ENCODE measurements at regions not wholly inside any gene's neighbourhood (a gene's known extent, or its start where the extent isn't known, plus 50 kb on each side); places are given as distances from the start of the nearest gene placed in this dataset.

GRCh38 chr11:71101606-71102005 lies 150.8 kb downstream of the SHANK2 start:
- H3K4me1 ChIP-seq: no peaks in the 10 kb centered on the region
- no peak overlapping the region for H3K4me3 ChIP-seq
- intact Hi-C loops (cut with DNase I): no loop called here
- H3K27ac ChIP-seq (replicated peaks in 1 of 4): no peak overlapping the region
- H3K36me3 ChIP-seq: no peaks in the 10 kb centered on the region
- peaks cover 0 to 44% (median 0%) of the 10 kb centered on the region in 4 donors for H3K27me3 ChIP-seq
- TF ChIP-seq EP300 (IDR thresholded peaks at IDR 0.05): no peak
- TF ChIP-seq CTCF (IDR thresholded peaks at IDR 0.05): no peak
- no peak for TF ChIP-seq POLR2AphosphoS5 (IDR thresholded peaks at IDR 0.05)
- TF ChIP-seq POLR2A (IDR thresholded peaks at IDR 0.05; ENCODE audit: low read depth): no peak
- no peaks in the 10 kb centered on the region for H3K9me3 ChIP-seq
- DNase-seq (ENCODE audit: extremely low spot score): no peak
- WGBS: 82% methylated on average over 17 of the region's 17 CpGs

- Histone ChIP-seq H3K4me3 (no peak overlapping the region), H3K4me1 (no peaks in the 10 kb centered on the region), H3K9me3 (no peaks in the 10 kb centered on the region), H3K36me3 (no peaks in the 10 kb centered on the region), H3K27me3 (peaks cover 0 to 49% (median 0%) of the 10 kb centered on the region in 4 donors), H3K27ac (replicated peaks in 1 of 4) (no peak overlapping the region)
- DNase-seq (ENCODE audit: extremely low spot score): no peak
- TF ChIP-seq CTCF (IDR thresholded peaks at IDR 0.05) (no peak), POLR2AphosphoS5 (IDR thresholded peaks at IDR 0.05) (no peak), POLR2A (IDR thresholded peaks at IDR 0.05; ENCODE audit: low read depth) (no peak), EP300 (IDR thresholded peaks at IDR 0.05) (no peak)
- WGBS: 87% methylated on average over 7 of the region's 7 CpGs
- intact Hi-C loops (cut with DNase I): no loop called here
Measured at GRCh38 chr11:71101046-71101445, 151.3 kb downstream of the SHANK2 start.

GRCh38 chr11:71098776-71099175 lies 153.6 kb downstream of the SHANK2 start:
- no peak for DNase-seq (ENCODE audit: extremely low spot score)
- Histone ChIP-seq H3K9me3 (no peaks in the 10 kb centered on the region), H3K4me1 (no peaks in the 10 kb centered on the region), H3K27me3 (peaks cover 0 to 58% (median 0%) of the 10 kb centered on the region in 4 donors), H3K27ac (replicated peaks in 1 of 4) (no peak overlapping the region), H3K36me3 (no peaks in the 10 kb centered on the region), H3K4me3 (no peak overlapping the region)
- TF ChIP-seq EP300 (IDR thresholded peaks at IDR 0.05): no peak
- TF ChIP-seq POLR2AphosphoS5 (IDR thresholded peaks at IDR 0.05): no peak
- no peak for TF ChIP-seq POLR2A (IDR thresholded peaks at IDR 0.05; ENCODE audit: low read depth)
- no peak for TF ChIP-seq CTCF (IDR thresholded peaks at IDR 0.05)
- intact Hi-C loops (cut with DNase I): no loop called here
- WGBS: 84% methylated on average over 11 of the region's 11 CpGs

- no peaks in the 10 kb centered on the region for H3K9me3 ChIP-seq
- H3K27ac ChIP-seq (replicated peaks in 1 of 4): no peak overlapping the region
- intact Hi-C loops (cut with DNase I): no loop called here
- DNase-seq (ENCODE audit: extremely low spot score): no peak
- no peaks in the 10 kb centered on the region for H3K4me1 ChIP-seq
- peaks cover 0 to 52% (median 0%) of the 10 kb centered on the region in 4 donors for H3K27me3 ChIP-seq
- H3K4me3 ChIP-seq: no peak overlapping the region
- TF ChIP-seq POLR2A (IDR thresholded peaks at IDR 0.05; ENCODE audit: low read depth) (no peak), EP300 (IDR thresholded peaks at IDR 0.05) (no peak), POLR2AphosphoS5 (IDR thresholded peaks at IDR 0.05) (no peak), CTCF (IDR thresholded peaks at IDR 0.05) (no peak)
- WGBS: 72% methylated on average over 12 of the region's 12 CpGs
- H3K36me3 ChIP-seq: no peaks in the 10 kb centered on the region
Measured at GRCh38 chr11:71097506-71098240, 154.7 kb downstream of the SHANK2 start.
